GM21447 (cell line): ENCODE measurements at regions not wholly inside any gene's neighbourhood (a gene's known extent, or its start where the extent isn't known, plus 50 kb on each side); places are given as distances from the start of the nearest gene placed in this dataset.

ENCODE experiments used
- ATAC-seq: cut with Tn5 transposase; IDR thresholded peaks from one replicate; pipeline ENCODE4 v1.9.1; 2021; ENCODE audit not compliant: unreplicated experiment

GRCh38 chr2:19749507-19749836, 152.3 kb downstream of the TTC32 start:
- no peak for ATAC-seq

- ATAC-seq = no peak
These were observed 152.9 kb downstream of the TTC32 start for GRCh38 chr2:19748711-19749506.

- no peak for ATAC-seq
These were observed 153.8 kb downstream of the TTC32 start for GRCh38 chr2:19748073-19748375.

DNA sequence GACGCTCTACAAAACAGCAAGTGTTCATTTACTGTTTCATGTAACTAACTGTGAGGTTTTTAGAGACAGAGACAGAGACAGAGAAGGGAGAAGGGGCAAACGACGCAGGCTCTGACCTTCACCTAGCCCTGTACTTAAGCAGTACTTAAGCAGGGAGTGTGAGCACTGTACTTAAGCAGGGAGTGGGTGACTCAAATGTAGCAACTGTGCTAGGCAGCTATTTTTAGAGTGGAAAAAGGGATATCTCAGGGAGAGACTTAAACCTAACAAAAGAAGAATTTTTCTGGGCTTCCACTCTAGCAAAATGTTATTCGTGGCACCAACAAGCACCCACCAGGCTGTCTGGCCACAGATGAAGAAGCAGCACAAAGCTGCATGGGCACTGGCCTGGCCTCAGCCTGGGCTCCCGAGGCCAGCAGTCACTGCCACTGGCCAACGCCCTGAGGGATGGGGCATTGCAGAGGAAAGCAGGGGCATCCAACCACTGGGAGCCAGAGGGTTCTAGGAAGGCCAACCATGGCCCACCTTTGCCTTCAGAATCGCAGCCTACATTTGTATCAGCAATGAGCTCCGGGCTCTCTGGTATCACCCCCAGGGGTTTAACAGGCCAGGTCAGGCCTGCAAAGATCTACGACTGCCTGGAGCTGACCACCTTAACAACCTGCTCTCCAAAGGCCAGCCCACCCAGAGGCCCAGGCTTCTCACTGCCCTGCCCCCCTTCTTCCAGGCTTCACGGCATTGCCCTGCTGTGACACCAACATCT, 154.3 kb downstream of the TTC32 start:
- no peak for ATAC-seq

- no peak for ATAC-seq
These were observed 155.0 kb downstream of the TTC32 start for GRCh38 chr2:19746611-19747309.

- no peak for ATAC-seq
These were observed 155.6 kb downstream of the TTC32 start for GRCh38 chr2:19746137-19746600.

- ATAC-seq = no peak
These were observed 156.3 kb downstream of the TTC32 start for GRCh38 chr2:19745318-19746136.

DNA sequence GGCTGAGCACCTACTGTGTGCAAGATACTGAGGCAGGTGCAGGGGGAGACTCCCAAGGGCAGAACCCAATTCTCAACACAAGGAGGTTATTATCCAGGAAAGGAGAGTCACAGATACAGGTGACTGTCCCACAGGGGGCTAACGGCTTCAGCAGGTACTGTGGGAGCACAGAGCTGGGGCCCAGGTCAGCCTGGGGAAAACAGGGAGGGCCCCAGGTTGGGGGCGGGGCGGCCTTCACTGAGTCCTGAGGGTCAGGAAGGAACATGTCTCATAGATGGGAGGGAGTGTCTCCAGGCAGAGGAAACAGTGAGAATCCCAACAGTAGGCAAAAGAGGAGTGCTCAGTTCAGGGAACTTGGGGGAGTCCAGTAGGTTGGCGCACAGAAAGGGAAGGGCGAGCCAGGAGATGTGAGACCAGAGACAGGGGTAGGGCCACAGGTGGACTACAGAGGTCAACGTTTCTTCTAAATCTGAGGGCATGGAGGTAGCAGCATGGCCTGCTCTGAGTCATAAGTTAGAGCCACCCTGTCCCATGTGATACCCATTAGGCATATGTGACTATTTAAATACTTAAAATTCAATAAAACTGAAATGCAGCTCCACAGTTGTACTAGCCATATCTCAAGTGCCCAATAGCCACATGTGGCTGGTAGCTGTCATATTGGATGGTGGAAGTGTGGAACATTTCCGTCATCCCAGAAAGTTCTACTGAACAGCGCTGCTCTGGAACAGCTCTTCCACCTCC, 157.2 kb downstream of the TTC32 start:
- ATAC-seq = no peak

GRCh38 chr2:19743641-19744040, 158.1 kb downstream of the TTC32 start:
- no peak for ATAC-seq

GRCh38 chr2:19742872-19743271, 158.9 kb downstream of the TTC32 start:
- no peak for ATAC-seq

- ATAC-seq = no peak
These were observed 162.5 kb downstream of the TTC32 start for GRCh38 chr2:19739256-19739655.

DNA sequence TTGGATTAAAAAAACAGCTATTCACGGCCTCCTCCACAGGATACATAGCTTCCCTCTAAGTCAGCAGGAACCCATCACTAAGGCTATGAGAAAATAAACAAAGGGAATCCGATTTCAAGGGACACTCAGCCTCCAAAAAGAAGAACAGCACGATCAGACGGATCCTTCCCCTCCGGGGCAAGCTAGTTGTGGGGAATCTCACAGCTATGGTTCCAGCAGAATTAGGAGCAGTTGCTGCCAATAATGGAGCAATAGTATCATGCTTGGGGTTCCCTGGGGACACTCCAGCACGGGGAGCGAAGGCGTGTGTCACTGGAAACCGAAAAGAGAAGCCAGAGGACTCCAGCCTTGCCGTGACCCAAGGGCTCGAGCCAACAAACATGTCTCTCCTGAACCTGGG, 163.1 kb downstream of the TTC32 start:
- ATAC-seq = no peak

GRCh38 chr2:19736191-19736831, 165.5 kb downstream of the TTC32 start:
- no peak for ATAC-seq

DNA sequence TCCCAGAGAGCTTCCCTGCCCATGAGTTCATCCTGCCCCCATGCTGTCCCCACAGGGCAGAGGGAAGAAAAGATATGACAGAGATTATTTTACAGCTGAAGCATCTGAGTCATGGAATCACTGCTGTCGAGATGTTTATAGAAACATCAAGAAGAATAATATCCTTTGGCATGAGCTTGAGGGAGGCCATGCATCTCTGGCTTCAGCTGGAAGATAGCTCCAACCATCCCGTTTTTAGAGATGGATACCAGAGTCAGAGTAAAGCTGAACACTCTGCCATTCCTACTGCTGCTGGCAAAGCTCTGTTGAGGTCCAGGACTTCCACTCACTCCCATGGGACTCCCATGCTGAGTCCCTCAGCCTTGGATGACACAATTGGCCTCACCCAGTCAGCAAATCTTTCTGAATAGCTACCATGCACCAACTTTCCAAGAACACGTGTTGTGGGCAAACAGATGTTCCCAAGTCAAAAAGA, 167.8 kb downstream of the TTC32 start:
- ATAC-seq = no peak

- ATAC-seq = no peak
These were observed 168.4 kb downstream of the TTC32 start for GRCh38 chr2:19733390-19733789.

DNA sequence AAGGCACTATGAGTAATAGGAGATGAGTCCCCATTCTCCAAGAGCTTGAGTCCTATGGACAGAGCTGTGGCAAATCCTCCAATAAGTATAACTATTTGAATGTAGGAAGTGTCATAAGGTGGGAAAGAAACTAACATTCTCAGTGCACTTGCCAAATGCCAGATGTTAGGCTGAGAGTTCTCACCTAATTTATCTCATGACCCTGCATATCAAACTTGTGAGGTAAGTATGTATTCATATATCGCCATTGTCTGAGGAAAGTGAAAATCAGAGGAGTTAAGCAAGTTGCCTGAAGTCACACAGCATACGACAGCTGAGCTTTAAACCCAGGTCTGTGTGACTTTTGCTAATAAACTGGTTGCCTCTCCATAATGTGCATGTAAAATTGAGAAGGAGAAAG, 169.5 kb downstream of the TTC32 start:
- ATAC-seq = no peak

- no peak for ATAC-seq
These were observed 170.3 kb downstream of the TTC32 start for GRCh38 chr2:19731515-19731914.

DNA sequence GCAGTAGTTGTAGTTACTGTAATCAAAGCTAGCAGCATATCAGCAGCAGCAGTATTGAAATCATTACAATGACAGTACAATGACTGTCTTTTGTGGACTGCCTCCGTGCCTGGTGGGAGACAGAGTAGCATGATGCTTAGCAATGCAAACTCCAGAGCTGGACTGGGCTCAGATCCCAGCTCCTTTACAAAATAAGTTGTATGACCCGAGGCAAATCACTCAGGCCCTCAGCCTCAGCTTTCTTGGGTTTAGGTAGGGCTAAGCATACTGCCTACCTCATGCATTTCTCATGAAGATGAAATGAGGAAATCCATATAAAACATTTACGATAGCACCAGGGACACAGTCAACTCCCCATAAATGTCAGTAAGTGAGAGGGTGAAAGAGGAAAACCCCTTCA, 170.7 kb downstream of the TTC32 start:
- ATAC-seq = no peak

- ATAC-seq = no peak
These were observed 173.7 kb downstream of the TTC32 start for GRCh38 chr2:19728125-19728524.

DNA sequence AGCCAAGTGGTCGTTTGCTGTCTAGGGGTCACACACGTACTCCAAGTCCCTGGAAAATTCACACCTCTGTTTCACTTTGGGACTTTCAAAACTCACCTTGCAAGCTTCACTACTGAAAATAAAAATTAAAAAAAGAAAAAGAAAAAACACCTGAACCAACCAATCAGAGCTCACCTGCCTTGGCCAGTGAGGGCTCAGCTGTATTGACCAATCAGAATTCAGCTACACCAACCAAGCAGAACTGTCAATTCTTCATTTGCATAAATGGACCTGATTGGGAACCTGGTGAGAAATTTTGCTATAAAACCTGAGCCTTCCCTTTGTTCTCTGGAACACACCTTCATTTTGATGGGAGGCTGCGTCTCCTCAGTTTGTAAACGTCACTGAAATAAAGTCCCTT, 176.4 kb downstream of the TTC32 start:
- no peak for ATAC-seq
